ENCODE measurements at regions not wholly inside any gene's neighbourhood (a gene's known extent, or its start where the extent isn't known, plus 50 kb on each side); places are given as distances from the start of the nearest gene placed in this dataset.

DNA sequence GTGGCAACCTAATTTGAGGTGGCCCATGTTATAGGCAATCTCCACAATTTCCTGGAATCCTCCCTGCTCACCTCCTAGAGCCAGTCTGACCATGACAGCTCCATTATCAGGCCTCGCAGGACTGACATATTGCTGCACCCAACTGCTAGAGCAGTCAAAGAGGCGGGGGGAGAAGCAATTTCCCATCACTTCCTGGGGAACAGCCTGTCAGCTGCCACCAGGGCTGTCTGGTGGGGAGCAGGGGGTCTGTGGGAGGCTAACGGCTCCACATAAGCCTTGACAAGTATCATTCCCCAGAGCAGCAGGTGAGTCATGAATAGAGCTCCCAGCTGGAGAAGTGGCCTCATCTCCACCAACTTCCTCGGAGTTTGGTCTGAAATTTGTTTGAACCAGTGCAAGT, 322.9 kb downstream of the MATN1 start:
- TF ChIP-seq EZH2 (IDR thresholded peaks at IDR 0.05) (no peak), RAD21 (IDR thresholded peaks at IDR 0.05; ENCODE audit: low read depth) (no peak), POLR2A (IDR thresholded peaks at IDR 0.05; ENCODE audit: borderline replicate concordance, extremely low read depth, insufficient read depth, insufficient read length) (no peak), ZNF274 (IDR thresholded peaks at IDR 0.05; ENCODE audit: low read depth, low read length) (no peak), CEBPB (IDR thresholded peaks at IDR 0.05; ENCODE audit: low read depth) (no peak), TCF7L2 (IDR thresholded peaks at IDR 0.05; ENCODE audit: borderline replicate concordance, extremely low read depth, insufficient read depth, insufficient read length) (no peak)
- TF ChIP-seq, protein P1, sequence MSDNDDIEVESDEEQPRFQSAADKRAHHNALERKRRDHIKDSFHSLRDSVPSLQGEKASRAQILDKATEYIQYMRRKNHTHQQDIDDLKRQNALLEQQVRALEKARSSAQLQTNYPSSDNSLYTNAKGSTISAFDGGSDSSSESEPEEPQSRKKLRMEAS (IDR thresholded peaks at IDR 0.05), result no peak
- TF ChIP-seq, protein P2, sequence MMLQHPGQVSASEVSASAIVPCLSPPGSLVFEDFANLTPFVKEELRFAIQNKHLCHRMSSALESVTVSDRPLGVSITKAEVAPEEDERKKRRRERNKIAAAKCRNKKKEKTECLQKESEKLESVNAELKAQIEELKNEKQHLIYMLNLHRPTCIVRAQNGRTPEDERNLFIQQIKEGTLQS (IDR thresholded peaks at IDR 0.05), result no peak
- TF ChIP-seq, protein P3, sequence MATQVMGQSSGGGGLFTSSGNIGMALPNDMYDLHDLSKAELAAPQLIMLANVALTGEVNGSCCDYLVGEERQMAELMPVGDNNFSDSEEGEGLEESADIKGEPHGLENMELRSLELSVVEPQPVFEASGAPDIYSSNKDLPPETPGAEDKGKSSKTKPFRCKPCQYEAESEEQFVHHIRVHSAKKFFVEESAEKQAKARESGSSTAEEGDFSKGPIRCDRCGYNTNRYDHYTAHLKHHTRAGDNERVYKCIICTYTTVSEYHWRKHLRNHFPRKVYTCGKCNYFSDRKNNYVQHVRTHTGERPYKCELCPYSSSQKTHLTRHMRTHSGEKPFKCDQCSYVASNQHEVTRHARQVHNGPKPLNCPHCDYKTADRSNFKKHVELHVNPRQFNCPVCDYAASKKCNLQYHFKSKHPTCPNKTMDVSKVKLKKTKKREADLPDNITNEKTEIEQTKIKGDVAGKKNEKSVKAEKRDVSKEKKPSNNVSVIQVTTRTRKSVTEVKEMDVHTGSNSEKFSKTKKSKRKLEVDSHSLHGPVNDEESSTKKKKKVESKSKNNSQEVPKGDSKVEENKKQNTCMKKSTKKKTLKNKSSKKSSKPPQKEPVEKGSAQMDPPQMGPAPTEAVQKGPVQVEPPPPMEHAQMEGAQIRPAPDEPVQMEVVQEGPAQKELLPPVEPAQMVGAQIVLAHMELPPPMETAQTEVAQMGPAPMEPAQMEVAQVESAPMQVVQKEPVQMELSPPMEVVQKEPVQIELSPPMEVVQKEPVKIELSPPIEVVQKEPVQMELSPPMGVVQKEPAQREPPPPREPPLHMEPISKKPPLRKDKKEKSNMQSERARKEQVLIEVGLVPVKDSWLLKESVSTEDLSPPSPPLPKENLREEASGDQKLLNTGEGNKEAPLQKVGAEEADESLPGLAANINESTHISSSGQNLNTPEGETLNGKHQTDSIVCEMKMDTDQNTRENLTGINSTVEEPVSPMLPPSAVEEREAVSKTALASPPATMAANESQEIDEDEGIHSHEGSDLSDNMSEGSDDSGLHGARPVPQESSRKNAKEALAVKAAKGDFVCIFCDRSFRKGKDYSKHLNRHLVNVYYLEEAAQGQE (IDR thresholded peaks at IDR 0.05; ENCODE audit: low read depth), result no peak
- TF ChIP-seq, protein P4, sequence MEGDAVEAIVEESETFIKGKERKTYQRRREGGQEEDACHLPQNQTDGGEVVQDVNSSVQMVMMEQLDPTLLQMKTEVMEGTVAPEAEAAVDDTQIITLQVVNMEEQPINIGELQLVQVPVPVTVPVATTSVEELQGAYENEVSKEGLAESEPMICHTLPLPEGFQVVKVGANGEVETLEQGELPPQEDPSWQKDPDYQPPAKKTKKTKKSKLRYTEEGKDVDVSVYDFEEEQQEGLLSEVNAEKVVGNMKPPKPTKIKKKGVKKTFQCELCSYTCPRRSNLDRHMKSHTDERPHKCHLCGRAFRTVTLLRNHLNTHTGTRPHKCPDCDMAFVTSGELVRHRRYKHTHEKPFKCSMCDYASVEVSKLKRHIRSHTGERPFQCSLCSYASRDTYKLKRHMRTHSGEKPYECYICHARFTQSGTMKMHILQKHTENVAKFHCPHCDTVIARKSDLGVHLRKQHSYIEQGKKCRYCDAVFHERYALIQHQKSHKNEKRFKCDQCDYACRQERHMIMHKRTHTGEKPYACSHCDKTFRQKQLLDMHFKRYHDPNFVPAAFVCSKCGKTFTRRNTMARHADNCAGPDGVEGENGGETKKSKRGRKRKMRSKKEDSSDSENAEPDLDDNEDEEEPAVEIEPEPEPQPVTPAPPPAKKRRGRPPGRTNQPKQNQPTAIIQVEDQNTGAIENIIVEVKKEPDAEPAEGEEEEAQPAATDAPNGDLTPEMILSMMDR (IDR thresholded peaks at IDR 0.05 in 2 of 3, conservative IDR thresholded peaks at IDR 0.05 in 1 of 3; ENCODE audit: borderline replicate concordance in 1 of 3, insufficient read depth in 1 of 3, low read depth in 2 of 3, low read length in 2 of 3), result no peak

All from HCT116 (cell line).